HCT116 (cell line): ENCODE measurements at regions not wholly inside any gene's neighbourhood (a gene's known extent, or its start where the extent isn't known, plus 50 kb on each side); places are given as distances from the start of the nearest gene placed in this dataset.

Experiments used
- ATAC-seq: fragments of 200-7000 bp; cut with Tn5 transposase; 2 replicates; pipeline ENCODE4 v1.9.1; 2020; ENCODE audit warnings: mild to moderate bottlenecking, moderate library complexity
- BruUV-seq: library from RNA; stranded (reverse); fragments of 400-500 nt; replicated peaks from 2 replicates; lab custom pipeline; 2021; lab: Mats Ljungman, UMichigan
- CTCF ChIA-PET: fragments of 300-600 bp; sonication (Branson Sonifier 250); formaldehyde crosslinking; loops from one replicate; lab custom pipeline; 2021; ENCODE audit warnings: antibody characterized with exemption; lab: Charles Lee
- POLR2A ChIA-PET: fragments of 300-600, 350-600 bp; sonication (Branson Sonifier 250); formaldehyde crosslinking; loops from one replicate; lab custom pipeline; 2021; ENCODE audit warnings: antibody characterized with exemption; lab: Charles Lee
- RAD21 ChIA-PET, 2 experiments: fragments of 300-600 bp; sonication (Branson Sonifier 250); formaldehyde crosslinking; loops; one replicate each; lab custom pipeline; 2023; ENCODE audit warnings: low total read pairs in 2 of 2; ENCODE audit not compliant: uncharacterized antibody in 2 of 2, unreplicated experiment in 2 of 2, low non-redundant PET in 1 of 2; lab: Charles Lee
- DNase-seq: peaks from one replicate; pipeline ENCODE4 v3.0.0-alpha.2; 2010; ENCODE audit warnings: low read depth, low spot score
- H2AFZ ChIP-seq: fragments of 200-600 bp; shearing (Covaris generic), sonication (generic); 2 replicates; pipeline ENCODE4 v1.6.1; 2017; ENCODE audit warnings: low read depth, mixed run types, mixed read lengths, antibody characterized with exemption, low read length; ENCODE audit not compliant: poor library complexity, severe bottlenecking
- H3K27ac ChIP-seq: 2 replicates; pipeline ENCODE4 v1.5.1; 2012; ENCODE audit warnings: low read depth, low read length
- H3K27me3 ChIP-seq: fragments of 200-600 bp; sonication (generic); 2 replicates; pipeline ENCODE4 v1.6.1; 2016; ENCODE audit warnings: mixed run types, low read length, mixed read lengths; ENCODE audit not compliant: insufficient read depth
- H3K36me3 ChIP-seq, 2 experiments: fragments of 200-500 bp in 1 of 2; fragments of 200-600 bp in 1 of 2; sonication (Bioruptor generic) in 1 of 2; sonication (generic) in 1 of 2; 2 replicates each; pipeline versions ENCODE4 v1.5.1 to v1.6.1; 2014 to 2016; ENCODE audit warnings: low read length in 2 of 2, inconsistent platforms in 1 of 2, mixed read lengths in 1 of 2, mixed run types in 1 of 2; ENCODE audit not compliant: insufficient read depth in 2 of 2, control insufficient read depth in 1 of 2
- H3K4me1 ChIP-seq, 2 experiments: fragments of 200-600 bp in 1 of 2; sonication (generic) in 1 of 2; 2 replicates each; pipeline versions ENCODE4 v1.5.1 to v1.6.1; 2012 to 2017; ENCODE audit warnings: low read length in 2 of 2, inconsistent platforms in 1 of 2, mild to moderate bottlenecking in 1 of 2, mixed read lengths in 1 of 2, mixed run types in 1 of 2, moderate library complexity in 1 of 2; ENCODE audit not compliant: insufficient read depth in 2 of 2, control insufficient read depth in 1 of 2
- H3K4me2 ChIP-seq: fragments of 200-600 bp; sonication (generic); 2 replicates; pipeline ENCODE4 v1.6.1; 2017; ENCODE audit warnings: mixed run types, low read length, mixed read lengths
- H3K4me3 ChIP-seq, 2 experiments: fragments of 200-600 bp in 1 of 2; sonication (generic) in 1 of 2; replicated peaks in 1 of 2; 2 replicates each; pipeline ENCODE4 v1.5.1; 2011 to 2016; ENCODE audit warnings: low read length in 2 of 2, control low read depth in 1 of 2, low read depth in 1 of 2, mild to moderate bottlenecking in 1 of 2, mixed read lengths in 1 of 2, mixed run types in 1 of 2
- H3K79me2 ChIP-seq: fragments of 200-600 bp; sonication (generic); 2 replicates; pipeline ENCODE4 v1.6.1; 2017; ENCODE audit warnings: mild to moderate bottlenecking, mixed run types, low read length, moderate library complexity, mixed read lengths; ENCODE audit not compliant: insufficient read depth
- H3K9ac ChIP-seq: fragments of 200-600 bp; sonication (generic); 2 replicates; pipeline ENCODE4 v1.6.1; 2016; ENCODE audit warnings: low read length, mixed read lengths
- H3K9me2 ChIP-seq: fragments of 200-600 bp; sonication (generic), shearing (Covaris generic); 2 replicates; pipeline ENCODE4 v1.6.1; 2017; ENCODE audit warnings: mixed run types, mild to moderate bottlenecking, moderate library complexity; ENCODE audit not compliant: insufficient read depth
- H3K9me3 ChIP-seq, 2 experiments: fragments of 200-500 bp in 1 of 2; fragments of 200-600 bp in 1 of 2; sonication (Bioruptor generic) in 1 of 2; sonication (generic) in 1 of 2; 2 replicates each; pipeline ENCODE4 v1.6.1; 2014 to 2017; ENCODE audit warnings: low read length in 2 of 2, mixed read lengths in 2 of 2, inconsistent platforms in 1 of 2, low read depth in 1 of 2, mild to moderate bottlenecking in 1 of 2, mixed run types in 1 of 2, moderate library complexity in 1 of 2; ENCODE audit not compliant: control insufficient read depth in 1 of 2, insufficient read depth in 1 of 2
- H4K20me1 ChIP-seq: fragments of 200-600 bp; sonication (generic), shearing (Covaris generic); 2 replicates; pipeline ENCODE4 v1.6.1; 2017; ENCODE audit warnings: mixed run types, mild to moderate bottlenecking, moderate library complexity; ENCODE audit not compliant: insufficient read depth
- CBX3 ChIP-seq: IDR thresholded peaks from 2 replicates; pipeline ENCODE4 v1.6.1; 2012; ENCODE audit warnings: low read depth
- CEBPB ChIP-seq: IDR thresholded peaks from 2 replicates; pipeline ENCODE4 v1.6.1; 2012; ENCODE audit warnings: low read depth
- EGR1 ChIP-seq: IDR thresholded peaks from 2 replicates; pipeline ENCODE4 v1.6.1; 2012; ENCODE audit warnings: low read depth
- EZH2phosphoT487 ChIP-seq: fragments of 200-600 bp; IDR thresholded peaks from 2 replicates; pipeline ENCODE4 v1.6.1; 2018; ENCODE audit warnings: antibody characterized with exemption, borderline replicate concordance
- FOSL1 ChIP-seq: IDR thresholded peaks from 2 replicates; pipeline ENCODE4 v1.6.1; 2012; ENCODE audit warnings: low read depth
- MAX ChIP-seq: IDR thresholded peaks from 2 replicates; pipeline ENCODE4 v1.6.1; 2012
- POLR2A ChIP-seq: IDR thresholded peaks from 2 replicates; pipeline ENCODE4 v1.7.0; 2011; ENCODE audit warnings: borderline replicate concordance; ENCODE audit not compliant: insufficient read depth, insufficient read length; ENCODE audit errors: extremely low read depth
- RAD21 ChIP-seq: IDR thresholded peaks from 2 replicates; pipeline ENCODE4 v1.6.1; 2012; ENCODE audit warnings: low read depth, mild to moderate bottlenecking
- REST ChIP-seq: IDR thresholded peaks from 2 replicates; pipeline ENCODE4 v1.6.1; 2012; ENCODE audit warnings: low read depth
- SIN3A ChIP-seq: IDR thresholded peaks from 2 replicates; pipeline ENCODE4 v1.6.1; 2012; ENCODE audit warnings: low read depth
- SRF ChIP-seq: IDR thresholded peaks from 2 replicates; pipeline ENCODE4 v1.6.1; 2012; ENCODE audit warnings: low read depth
- TCF7L2 ChIP-seq: IDR thresholded peaks from 2 replicates; pipeline ENCODE4 v1.7.0; 2011; ENCODE audit warnings: borderline replicate concordance, inconsistent platforms; ENCODE audit not compliant: insufficient read depth, insufficient read length; ENCODE audit errors: extremely low read depth
- YY1 ChIP-seq: IDR thresholded peaks from 2 replicates; pipeline ENCODE4 v1.6.1; 2011; ENCODE audit warnings: low read length, low read depth, moderate library complexity, mild to moderate bottlenecking; ENCODE audit not compliant: insufficient replicate concordance; ENCODE audit errors: extremely low read depth
- ZFX ChIP-seq: fragments of 450-650 bp; IDR thresholded peaks from 2 replicates; pipeline ENCODE4 v1.6.1; 2017
- intact Hi-C: fragments of 100-400 bp; cut with micrococcal nuclease; formaldehyde crosslinking; loops from 2 replicates; pipeline ENCODE4 v1.10.0; 2022

GRCh38 chr22:27212617-27213177 is 555.3 kb downstream of the MIAT start (continued):
- TF ChIP-seq REST, result no peak
- no peak for TF ChIP-seq CBX3
- TF ChIP-seq FOSL1, result no peak
- no peak for TF ChIP-seq EGR1
- no peak for TF ChIP-seq ZFX

DNA sequence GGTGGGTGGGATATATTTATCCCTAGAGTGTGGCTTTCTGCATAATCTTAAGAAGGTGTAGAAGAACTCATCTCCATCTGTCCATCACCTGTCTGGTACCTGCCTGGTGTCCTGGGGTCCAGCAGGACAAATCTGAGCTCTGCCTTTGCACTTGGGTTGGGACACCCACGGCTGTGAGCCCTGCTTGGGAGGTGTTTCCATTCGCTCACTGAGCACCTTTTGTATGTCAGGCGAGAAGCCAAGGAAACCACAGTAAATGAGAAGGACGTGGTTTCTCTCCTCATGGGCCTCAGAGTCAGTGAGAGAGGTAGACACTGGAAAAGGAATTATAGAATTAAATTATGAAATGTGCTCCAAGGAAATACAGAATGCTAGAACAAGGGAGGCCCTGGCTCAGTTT is 555.9 kb downstream of the MIAT start:
- Histone ChIP-seq H3K4me3 (no peak overlapping the region), H3K79me2 (no peaks in the 10 kb centered on the region), H3K27ac (no peak overlapping the region), H2AFZ (no peak overlapping the region), H4K20me1 (no peaks in the 10 kb centered on the region), H3K9me2 (no peaks in the 10 kb centered on the region), H3K9me3 (no peaks in the 10 kb centered on the region), H3K36me3 (no peaks in the 10 kb centered on the region), H3K27me3 (0 out of 2 replicates have a peak, but pooled peaks cover 3% of the 10 kb centered on the region), H3K4me1 (peaks cover 7 to 8% of the 10 kb centered on the region in 2 experiments), H3K4me2 (no peak overlapping the region), H3K9ac (no peak overlapping the region)
- POLR2A ChIA-PET, result no interaction called here
- CTCF ChIA-PET, result no interaction called here
- TF ChIP-seq FOSL1 (no peak), CBX3 (no peak), RAD21 (no peak), POLR2A (no peak), SIN3A (no peak), TCF7L2 (no peak), EZH2phosphoT487 (no peak), SRF (no peak), CEBPB (no peak), ZFX (no peak), MAX (no peak), YY1 (no peak)
- DNase-seq, result no peak
- BruUV-seq, result no TSS peak
- RAD21 ChIA-PET, result no interaction called here
- intact Hi-C loops, result no loop called here
- no peak for ATAC-seq
